ENCODE measurements at regions not wholly inside any gene's neighbourhood (a gene's known extent, or its start where the extent isn't known, plus 50 kb on each side); places are given as distances from the start of the nearest gene placed in this dataset.

GRCh38 chr14:38761033-38761432 is 342.0 kb downstream of the SEC23A start:
- DNase-seq = no peak

GRCh38 chr14:38758661-38759060 is 344.4 kb downstream of the SEC23A start:
- DNase-seq = no peak

GRCh38 chr14:38755036-38755435 is 348.0 kb downstream of the SEC23A start:
- no peak for DNase-seq

GRCh38 chr14:38752750-38753149 is 350.3 kb downstream of the SEC23A start:
- DNase-seq = no peak

- DNase-seq = no peak
Measured at GRCh38 chr14:38752341-38752740, 350.7 kb downstream of the SEC23A start.

GRCh38 chr14:38751459-38751858 is 351.6 kb downstream of the SEC23A start:
- DNase-seq = no peak

- DNase-seq = no peak
Measured at GRCh38 chr14:38749936-38750335, 353.1 kb downstream of the SEC23A start.

GRCh38 chr14:38745861-38746260 is 357.2 kb downstream of the SEC23A start:
- DNase-seq = no peak

- DNase-seq = no peak
Measured at GRCh38 chr14:38743966-38744584, 359.0 kb downstream of the SEC23A start.

GRCh38 chr14:38737686-38738407 is 365.2 kb downstream of the SEC23A start:
- no peak for DNase-seq

- no peak for DNase-seq
Measured at GRCh38 chr14:38735005-38735404, 368.0 kb downstream of the SEC23A start.

GRCh38 chr14:38731962-38732361 is 371.1 kb downstream of the SEC23A start:
- DNase-seq = no peak

- DNase-seq = no peak
Measured at GRCh38 chr14:38730420-38730819, 372.6 kb downstream of the SEC23A start.

- no peak for DNase-seq
Measured at GRCh38 chr14:38727731-38728130, 375.3 kb downstream of the SEC23A start.

GRCh38 chr14:38724621-38725020 is 378.4 kb downstream of the SEC23A start:
- no peak for DNase-seq

- DNase-seq = no peak
Measured at GRCh38 chr14:38723959-38724358, 379.1 kb downstream of the SEC23A start.

GRCh38 chr14:38723277-38723676 is 379.8 kb downstream of the SEC23A start:
- no peak for DNase-seq

- DNase-seq = peak; percentile 67
Measured at GRCh38 chr14:38721822-38722431, 381.1 kb downstream of the SEC23A start.

GRCh38 chr14:38718519-38718918 is 384.5 kb downstream of the SEC23A start:
- DNase-seq = no peak

- DNase-seq = no peak
Measured at GRCh38 chr14:38716926-38717325, 386.1 kb downstream of the SEC23A start.

GRCh38 chr14:38710881-38711280 is 392.2 kb downstream of the SEC23A start:
- no peak for DNase-seq

- no peak for DNase-seq
Measured at GRCh38 chr14:38710196-38710595, 392.8 kb downstream of the SEC23A start.

GRCh38 chr14:38705220-38705619 is 397.8 kb downstream of the SEC23A start:
- no peak for DNase-seq

GRCh38 chr14:38704220-38704619 is 398.8 kb downstream of the SEC23A start:
- no peak for DNase-seq

Data from right forelimb (tissue), 1 donor.